ENCODE measurements at regions not wholly inside any gene's neighbourhood (a gene's known extent, or its start where the extent isn't known, plus 50 kb on each side); places are given as distances from the start of the nearest gene placed in this dataset.
A peak's percentile ranks its signal among the peaks of the same experiment; 100 is the strongest.

DNA sequence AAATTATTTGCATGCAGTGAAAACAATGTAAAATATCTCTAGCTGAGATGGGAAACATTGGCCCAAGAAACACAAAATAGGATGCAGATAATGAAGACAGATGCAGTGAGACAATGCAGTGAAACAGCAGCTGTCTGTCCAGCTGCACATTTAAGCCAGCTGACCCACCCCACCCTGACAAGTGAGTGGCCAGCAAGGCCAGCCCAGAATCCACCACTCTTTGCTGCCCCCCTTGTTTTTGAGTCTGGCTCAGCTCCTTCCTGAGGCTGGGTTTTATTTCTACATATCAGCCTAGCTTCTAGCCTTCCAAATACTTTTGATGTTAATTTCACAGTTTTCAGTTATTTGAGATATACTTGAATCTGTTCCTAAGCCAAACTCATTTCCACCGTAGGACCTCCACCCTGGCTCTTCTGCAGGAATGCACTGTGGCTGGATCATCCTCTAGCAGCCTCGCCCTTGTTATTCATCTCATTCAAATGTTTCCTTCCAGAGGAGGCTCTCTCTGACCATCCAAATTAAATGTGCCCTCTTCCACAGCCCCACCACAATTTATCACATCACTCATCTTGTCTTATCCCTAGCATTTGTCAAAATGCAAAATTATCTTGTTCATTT lies 154.1 kb upstream of the POU2AF2 start:
- DNase-seq = no peak

DNA sequence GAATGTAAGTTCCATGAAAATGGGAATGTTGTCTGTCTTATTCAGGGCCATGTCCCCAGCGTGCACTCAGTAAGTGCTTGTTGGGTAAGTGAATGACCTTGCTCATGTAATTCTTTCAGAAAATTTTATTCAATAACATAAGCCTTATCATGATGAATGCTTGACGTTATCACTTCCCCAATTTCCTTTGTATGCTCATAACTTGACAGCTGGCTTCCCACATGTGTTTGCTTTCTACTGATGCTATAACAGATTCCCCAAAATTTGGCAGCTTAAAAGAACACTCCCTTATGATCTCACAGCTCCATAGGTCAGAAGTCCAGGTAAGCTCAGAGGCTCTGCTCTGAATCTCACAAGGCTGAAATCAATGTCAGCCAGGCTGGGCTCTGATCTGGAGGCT lies 155.8 kb upstream of the POU2AF2 start:
- no peak for DNase-seq

GRCh38 chr11:111088847-111089355 lies 156.6 kb upstream of the POU2AF2 start:
- DNase-seq = no peak

- no peak for DNase-seq
Observed at GRCh38 chr11:111086058-111086457, 159.5 kb upstream of the POU2AF2 start.

DNA sequence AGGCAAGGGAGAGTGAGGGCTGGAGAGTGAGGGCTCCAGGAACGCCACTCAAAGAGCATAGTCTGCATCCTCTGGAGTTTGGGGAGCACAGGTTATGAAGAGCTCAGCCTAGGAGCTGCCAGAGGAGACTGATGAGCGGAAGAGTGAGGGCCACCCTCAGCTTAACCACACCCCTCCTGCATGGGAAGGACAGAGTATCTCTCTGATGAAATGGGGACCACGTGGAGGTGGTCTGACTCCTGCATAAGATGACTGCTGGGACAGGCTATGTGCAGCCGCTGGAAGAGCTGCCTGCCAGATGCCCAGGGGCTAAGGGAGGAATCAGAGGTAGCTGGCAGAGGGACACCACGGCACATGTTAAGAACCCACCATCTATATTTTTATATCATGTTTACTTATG lies 162.9 kb upstream of the POU2AF2 start:
- DNase-seq = no peak

- peak; percentile 62 for DNase-seq
Observed at GRCh38 chr11:111081021-111081511, 164.5 kb upstream of the POU2AF2 start.

DNA sequence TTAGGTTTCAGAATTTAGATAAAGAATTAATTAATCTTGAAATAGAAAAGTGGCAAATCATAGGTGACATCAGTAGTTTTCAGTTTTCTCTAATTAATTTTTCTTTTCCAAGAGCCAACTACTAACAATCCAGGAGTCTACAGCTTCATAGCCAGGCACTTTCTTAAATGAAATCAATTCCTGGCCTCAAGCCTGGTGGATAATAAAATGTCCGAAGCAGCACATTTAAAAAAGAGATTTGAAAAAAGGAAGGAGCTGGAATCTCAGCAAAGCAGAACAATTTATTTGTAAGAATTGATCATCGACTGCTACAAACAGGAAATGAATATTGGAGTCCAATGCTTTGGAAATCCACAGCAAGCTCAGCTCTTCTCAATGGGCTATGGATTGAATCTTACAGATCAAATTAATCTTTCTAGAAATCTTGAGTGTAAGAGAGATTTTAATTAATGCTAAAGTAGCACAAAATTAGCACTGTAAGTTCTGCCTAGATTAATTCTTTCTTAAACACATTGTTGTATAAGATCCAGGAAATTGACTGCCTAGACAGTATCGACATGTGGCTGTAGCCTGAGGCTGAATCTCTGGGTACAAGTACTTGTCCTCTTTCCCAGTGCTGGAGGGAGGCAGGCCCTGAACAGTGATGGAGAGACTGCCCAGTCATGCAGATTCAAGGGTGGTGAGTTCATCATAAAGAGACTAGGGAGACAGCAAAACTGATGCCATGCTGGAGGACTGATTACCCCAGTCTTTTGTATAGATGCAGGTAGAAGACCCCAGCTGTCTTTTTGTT lies 167.8 kb upstream of the POU2AF2 start:
- no peak for DNase-seq

DNA sequence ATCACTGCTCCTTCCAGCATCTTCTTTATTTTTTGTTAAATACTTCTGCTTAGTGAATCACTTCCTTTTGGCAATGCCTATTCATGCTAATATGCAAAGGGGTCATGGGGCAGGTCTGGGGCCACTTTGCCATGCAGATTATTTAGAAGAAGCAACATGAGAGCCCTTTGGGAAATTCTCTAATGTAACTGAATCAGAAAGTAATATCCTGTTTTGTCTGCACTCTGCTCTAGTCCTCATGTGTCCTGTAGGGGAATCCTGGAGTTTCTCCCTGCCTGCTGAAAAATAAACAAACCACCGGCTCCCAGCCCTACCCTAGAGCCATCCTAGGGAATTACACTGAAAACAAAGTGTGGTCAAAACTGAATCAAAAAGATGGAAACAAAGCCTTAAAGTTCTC lies 176.5 kb upstream of the POU2AF2 start:
- peak; percentile 25 for DNase-seq

- DNase-seq = no peak
Observed at GRCh38 chr11:111067994-111068393, 177.5 kb upstream of the POU2AF2 start.

DNA sequence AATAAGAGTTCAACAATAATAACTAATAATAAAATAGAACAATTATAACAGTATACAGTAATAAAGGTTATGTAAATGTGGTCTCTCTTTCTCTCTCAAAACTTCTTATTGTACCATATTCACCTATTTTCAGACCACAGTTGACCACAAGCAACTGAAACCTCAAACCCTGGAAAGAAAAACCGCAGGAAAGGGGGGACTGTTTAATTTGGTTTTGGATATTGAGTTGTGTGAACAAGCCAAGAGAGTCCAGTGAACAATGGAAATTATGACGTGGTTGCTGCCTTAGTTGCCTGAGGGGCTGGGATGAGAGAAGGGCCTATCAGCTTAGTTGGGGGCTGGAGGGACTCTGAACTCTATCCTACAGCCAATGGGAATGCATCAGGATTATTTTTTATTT lies 178.7 kb upstream of the POU2AF2 start:
- no peak for DNase-seq

- no peak for DNase-seq
Observed at GRCh38 chr11:111063726-111064517, 181.6 kb upstream of the POU2AF2 start.

DNA sequence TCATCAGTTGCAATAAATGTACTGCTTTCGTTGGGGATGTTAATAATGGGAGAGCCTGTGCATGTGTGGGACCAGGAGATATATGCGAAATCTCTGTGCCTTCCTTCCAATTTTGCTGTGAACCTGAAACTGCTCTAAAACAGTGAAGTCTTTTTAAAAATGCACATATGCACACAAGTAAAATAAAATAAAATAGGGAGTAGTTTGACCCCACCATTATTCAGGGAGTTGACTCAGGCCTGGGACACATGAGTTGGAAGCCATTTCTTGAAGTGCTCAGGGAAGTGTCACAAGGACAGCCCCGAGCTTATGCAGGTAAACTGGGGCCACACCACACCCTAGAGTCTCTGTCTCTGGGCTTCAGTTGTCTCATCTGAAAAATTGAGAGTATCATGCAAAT lies 183.1 kb upstream of the POU2AF2 start:
- no peak for DNase-seq

DNA sequence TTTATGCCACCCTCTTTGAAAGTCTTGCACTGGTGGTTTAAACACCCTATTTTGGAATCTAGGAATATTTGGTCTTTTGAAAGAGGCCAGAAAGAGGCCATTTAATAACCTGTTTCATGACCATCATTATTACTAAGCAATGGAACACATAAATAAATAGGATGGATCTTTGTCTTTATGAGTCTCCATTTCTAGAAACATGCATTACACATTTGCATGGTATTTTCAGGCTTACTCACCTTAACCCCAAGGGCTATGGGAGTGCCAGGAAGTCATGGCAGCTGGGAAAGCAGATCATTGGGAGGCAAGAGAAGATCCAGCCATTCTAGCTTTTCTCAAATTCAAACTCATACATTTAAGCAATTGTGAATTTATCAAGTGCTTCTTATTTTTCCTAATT lies 185.8 kb upstream of the POU2AF2 start:
- DNase-seq = no peak

- DNase-seq = no peak
Observed at GRCh38 chr11:111049131-111049530, 196.4 kb upstream of the POU2AF2 start.

DNA sequence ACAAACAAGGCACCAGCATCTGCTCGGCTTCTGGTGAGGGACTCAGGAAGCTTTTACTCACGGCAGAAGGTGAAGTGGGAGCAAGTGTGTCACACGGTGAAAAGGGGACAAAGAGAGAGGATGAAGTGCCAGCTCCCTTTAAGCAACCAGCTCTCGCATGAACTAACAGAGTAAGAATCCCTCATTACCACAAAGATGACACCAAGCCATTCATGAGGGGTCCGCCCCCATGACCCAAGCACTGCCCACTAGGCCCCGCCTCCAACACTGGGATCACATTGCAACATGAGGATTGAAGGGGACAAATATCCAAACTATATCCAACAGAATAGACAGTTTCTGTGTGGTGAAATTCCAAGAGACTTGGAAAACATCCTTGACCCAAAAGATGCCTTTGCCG lies 198.2 kb upstream of the POU2AF2 start:
- no peak for DNase-seq

- DNase-seq = no peak
Observed at GRCh38 chr11:111046291-111046690, 199.2 kb upstream of the POU2AF2 start.

DNA sequence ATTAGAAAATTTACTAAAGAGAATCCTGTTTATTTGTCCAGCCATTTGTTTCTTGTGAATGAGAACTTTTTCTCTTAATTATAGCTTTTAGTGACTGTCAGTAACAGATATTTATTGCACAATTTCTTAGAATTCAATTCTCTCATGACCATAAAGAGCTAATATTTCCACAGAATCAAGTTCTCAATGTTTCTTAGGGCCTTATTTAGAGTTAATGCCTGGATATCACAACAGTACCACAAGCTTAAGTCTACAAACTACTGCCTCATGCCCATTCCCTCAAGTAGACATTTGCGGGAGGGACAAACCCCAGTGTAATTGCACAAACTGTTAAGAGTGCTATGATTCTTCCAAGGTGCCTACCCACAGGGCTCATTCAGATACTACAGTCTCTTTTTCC lies 199.7 kb upstream of the POU2AF2 start:
- no peak for DNase-seq

DNA sequence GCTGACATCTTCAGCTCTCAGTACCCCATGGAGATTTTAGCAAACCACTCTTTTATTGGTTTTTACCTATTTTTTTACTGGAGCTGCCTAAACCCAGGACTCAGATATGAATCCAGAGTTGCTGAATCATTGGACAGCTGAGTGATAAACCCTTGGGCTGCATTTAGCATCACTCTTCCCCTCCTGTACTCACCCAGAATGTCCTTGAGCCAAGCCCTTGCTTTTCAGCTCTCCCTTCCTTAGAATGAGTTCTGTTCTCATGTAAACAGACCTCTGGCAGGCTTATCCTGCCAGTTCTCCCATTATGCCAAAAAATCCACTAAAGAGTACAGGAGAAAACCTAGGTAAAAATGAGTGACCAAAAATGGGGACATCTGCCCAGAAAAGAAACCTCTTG lies 200.1 kb upstream of the POU2AF2 start:
- no peak for DNase-seq

- DNase-seq = no peak
Observed at GRCh38 chr11:111044751-111045406, 200.6 kb upstream of the POU2AF2 start.

DNA sequence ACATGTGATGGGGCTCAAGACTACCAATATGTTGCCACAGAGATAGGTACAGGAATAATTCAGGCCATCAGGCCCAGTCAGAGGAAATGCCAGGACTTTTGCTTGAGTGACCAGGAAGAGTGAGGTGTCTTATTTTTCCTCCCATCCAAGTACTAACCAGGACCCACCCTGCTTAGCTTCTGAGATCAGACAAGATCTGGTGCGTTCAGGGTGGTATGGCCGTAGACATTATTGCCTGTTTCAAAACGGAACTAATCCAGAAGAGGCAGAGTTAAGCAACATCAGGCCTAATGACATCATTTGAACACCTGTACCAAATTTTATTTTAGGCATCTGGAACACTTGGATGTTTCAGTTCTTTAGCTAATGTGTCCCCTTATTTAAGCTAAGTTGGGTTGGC lies 205.5 kb upstream of the POU2AF2 start:
- no peak for DNase-seq

GRCh38 chr11:111035746-111036145 lies 209.8 kb upstream of the POU2AF2 start:
- no peak for DNase-seq

DNA sequence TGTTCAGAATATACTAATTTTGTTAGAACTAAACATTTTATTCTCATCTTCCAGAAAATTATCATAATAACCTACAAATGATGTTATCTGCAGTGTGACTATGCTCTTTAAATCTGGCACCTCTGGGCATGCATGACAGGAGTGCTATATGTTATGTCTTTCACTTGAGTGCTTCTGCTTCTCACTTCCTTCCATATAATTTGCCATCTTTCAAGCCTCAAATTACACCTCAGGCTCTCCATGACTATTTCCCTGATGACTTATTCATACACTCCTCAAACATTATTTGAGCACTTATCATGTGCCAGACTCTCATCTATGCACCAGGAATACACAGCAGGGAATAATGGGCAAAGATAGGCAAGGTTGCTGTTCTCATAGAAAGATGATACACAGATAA lies 219.3 kb upstream of the POU2AF2 start:
- DNase-seq = no peak

DNA sequence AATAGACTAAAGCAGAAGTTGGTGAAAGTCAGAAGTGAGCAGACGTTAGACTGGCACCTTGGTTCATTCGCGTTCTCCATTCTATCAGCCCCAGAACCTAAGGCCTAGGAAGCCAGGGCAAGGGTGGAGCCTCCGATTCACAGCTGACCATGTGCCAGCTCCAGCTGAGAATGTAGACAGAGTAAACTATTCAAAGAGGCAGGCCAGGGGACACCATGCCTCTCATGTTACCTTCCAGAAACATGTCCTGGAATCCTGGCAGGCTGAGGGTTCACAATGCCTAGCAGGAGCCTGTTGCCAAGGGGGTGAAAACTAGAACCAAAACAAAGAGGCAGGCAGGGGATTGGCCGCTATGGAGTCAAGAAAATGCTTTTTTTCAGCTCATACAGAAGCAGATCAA lies 224.4 kb upstream of the POU2AF2 start:
- DNase-seq = no peak
